HG03159 (cell line): ENCODE measurements at regions not wholly inside any gene's neighbourhood (a gene's known extent, or its start where the extent isn't known, plus 50 kb on each side); places are given as distances from the start of the nearest gene placed in this dataset.

Source experiments
- ATAC-seq: cut with Tn5 transposase; IDR thresholded peaks from one replicate; pipeline ENCODE4 v1.9.1; 2021; ENCODE audit warnings: mild to moderate bottlenecking, moderate library complexity; ENCODE audit not compliant: unreplicated experiment

DNA sequence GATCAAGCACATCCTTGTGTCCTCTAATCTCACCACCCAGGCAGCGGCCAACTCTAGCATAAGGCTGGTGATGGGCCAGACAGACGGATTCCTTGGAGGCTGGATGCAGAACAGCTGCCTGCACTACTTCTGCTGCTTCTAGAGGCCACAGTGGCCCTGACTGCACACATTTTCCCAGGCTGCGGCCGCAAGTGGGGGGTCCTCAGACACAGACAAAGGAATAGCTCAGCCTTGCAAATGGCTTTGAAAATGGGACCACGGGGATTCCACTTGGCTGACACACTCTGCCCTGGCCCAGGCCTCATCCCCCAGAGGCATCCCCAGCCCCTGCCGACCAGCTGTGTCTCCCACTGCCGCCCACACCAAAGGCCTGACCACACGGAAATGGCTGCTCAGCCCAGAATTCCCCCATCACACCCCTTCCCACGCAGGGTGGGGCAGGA, 540.8 kb downstream of the BNC2 start:
- no peak for ATAC-seq

DNA sequence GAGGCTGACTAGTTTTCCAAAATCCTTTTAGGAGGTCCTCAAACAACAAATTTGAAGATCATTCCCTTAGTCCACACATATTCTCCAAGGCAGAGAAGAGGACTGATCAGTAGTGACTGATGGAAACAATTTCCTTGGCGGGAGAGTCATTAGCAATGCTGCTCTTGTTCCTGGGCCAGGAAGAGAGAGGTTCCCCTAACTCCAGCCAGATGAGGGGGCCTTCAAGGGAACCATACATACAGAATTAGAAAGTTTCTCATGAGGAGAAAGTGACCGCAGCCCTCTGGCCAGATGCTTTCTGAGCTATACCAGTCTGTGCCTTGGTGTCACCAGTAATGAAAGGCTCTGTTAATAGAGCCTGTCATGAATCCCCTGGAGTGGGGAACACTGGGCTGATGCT, 539.4 kb downstream of the BNC2 start:
- no peak for ATAC-seq

DNA sequence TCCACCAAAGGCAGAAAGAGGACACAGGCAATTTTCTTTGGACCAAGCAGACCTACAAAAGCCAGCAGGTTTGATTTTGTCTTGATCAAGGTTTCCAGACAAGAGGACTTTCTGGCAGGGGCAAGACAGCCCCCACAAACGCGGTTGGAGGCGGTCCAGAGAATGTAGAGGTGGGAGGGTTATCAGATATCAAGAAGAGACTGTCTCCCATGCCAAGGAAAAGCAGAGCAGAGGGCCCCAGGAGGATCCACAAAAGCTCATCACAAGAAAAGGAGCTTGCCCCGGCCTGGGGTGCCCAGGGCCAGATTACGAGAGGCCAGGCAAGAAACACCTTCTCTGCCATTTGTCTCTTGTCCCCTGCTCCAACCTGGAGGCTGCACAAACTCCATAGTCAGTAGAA, 538.9 kb downstream of the BNC2 start:
- no peak for ATAC-seq

DNA sequence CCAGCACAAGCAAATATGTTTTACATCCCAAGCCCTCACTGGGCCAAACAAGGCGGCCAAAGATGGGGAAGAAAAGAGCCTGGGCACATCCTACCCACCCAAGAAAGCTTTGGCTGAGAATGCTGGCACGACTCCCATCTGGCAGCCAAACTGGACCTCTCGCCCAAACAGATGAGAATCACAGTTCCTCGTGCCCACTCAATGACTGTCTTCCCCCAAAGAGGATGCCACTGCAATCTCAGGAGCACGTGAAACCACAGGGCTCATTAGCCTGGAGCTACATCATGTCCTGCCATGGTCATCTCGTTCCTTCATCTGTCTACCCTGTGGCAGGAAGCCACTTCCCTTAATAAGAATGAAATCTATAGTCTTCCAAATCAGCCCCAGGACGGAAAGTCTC, 536.8 kb downstream of the BNC2 start:
- no peak for ATAC-seq

DNA sequence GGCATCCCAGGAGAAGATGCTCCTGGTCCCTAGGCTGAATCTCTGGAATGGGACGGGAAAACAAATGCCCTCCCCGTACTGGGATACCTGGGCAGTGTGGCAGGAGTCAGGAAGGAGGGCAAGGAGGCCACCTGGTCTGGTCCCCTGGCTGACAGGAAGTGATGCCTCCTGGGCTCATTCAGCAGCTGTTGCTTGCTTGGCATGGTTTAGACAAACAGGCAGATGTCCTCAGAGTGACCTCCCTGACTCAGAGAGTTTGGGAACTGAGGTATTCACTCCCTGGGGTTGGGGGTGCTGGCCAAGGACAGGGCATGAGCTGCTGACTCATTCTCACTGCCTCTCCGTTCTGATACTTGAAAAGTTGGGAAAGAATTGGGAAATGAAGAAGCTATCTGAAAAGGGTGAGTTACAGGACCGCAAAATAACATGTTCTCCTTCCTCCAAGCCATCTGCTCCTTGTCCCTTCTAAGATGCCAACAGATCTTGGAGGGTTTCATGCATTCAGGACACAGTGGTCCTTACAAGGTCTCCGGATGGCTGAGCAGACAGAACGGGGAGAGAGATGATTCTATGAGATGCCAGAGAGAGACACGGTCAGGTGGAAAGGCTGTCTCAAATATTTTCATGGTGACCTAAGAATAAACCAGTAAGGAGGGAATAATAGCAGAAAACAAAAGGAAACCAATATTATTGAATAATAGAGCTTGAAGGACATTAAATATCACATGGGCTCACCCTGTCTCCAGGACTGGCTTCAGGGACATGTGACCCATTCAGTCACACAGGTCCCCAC, 534.5 kb downstream of the BNC2 start:
- no peak for ATAC-seq

DNA sequence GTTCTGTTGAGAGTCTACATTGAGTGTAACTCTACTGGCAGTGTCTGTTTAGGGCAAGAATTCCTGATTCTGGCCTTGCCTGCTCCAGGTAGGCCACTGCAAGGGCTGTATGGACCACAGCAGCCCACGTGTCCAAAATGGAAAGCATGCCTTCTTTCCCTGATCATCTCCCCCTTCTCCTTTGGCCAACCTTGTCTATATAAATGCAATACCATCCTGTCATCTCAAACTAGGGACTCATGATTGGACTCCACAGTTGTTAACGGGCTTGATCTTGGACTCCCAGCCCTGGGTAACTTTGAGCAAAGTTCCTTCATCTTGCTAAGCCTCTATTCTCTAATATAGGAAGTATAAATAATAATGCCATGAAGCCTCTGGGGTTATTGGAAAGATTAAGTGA, 533.6 kb downstream of the BNC2 start:
- no peak for ATAC-seq

DNA sequence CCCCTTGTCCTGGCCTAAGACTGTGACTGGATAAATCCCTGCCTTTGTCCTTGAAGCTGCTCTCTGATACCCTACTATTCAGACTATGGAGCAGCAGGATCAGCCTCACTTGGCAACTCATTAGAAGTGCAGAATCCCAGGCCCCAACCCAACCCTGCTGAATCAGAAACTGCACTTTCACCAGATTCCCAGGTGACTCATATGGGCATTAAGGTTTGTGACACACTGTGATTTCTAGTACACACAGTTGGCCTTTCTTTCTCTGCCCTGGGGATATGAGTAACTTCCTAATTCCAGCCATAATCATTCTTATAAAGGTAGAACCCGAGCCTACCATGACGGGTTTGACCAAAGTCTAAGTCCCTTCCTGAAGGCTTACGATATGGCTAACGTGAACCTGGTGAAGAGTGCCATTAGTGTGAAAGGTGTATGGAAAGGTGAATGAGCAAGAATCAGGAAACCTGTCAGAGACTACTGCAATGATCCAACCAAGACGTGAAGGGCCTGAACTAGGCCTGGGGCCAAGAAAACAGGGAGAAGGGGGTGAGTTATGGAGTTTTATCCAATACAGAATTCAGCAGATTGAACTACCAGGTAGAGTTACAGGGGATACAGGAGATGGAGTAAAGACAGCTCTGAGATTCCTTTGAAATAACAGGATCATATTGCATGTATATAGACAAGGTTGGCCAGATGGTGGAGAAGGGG, 533.0 kb downstream of the BNC2 start:
- no peak for ATAC-seq

DNA sequence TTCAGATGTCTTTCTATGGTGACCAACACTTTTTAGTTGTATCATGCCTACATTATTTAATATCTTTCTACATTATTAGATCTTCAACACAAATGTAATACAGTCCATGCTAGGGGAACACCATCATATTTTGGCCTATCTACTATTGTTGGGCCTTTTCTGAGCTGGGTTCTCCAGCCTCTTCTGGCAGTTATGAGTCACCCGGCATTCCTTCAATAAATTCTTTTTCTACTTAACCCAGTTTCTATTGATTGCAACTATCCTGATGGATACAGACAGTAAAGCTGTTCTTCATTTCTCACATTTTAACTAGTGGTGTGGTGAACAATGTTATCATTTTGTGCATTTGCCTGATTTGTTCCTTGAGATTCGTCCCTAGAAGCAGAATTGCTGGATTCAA, 529.3 kb downstream of the BNC2 start:
- ATAC-seq: no peak

DNA sequence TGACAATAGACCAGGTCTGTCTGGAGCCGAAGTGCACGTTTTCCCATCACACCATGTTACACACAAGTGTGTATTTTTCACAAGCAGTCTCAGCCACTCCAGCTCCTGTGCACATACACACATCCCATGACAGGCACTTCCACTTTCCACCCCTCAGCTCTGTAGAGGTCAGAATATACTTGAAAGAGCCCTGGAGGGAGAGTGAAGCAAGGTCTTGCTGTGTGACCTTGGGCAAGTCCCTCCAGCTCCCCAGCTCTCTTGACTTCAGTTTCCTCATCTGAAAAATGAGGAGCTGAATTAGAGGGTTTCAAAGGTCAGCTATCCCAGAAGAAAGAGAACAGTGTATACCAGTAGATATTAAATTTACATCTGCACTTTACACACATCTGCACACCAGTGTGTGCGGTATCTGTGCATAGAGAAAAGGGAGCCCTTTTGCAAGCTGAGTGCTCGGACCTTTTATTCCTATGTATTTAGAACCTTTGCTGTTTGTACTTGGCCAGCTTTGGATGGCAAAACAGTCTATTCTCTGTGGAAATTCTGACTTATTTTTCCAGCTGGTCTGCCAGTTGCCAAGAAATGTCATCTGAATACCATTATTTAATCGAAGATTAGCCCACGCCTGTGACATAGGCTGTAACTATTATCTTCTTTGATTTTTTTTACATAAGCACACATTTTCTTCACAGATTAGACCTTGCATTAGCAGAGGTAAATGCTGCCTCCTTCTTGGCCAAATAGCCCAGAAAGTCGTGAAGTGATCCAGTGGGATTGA, 528.0 kb downstream of the BNC2 start:
- no peak for ATAC-seq

DNA sequence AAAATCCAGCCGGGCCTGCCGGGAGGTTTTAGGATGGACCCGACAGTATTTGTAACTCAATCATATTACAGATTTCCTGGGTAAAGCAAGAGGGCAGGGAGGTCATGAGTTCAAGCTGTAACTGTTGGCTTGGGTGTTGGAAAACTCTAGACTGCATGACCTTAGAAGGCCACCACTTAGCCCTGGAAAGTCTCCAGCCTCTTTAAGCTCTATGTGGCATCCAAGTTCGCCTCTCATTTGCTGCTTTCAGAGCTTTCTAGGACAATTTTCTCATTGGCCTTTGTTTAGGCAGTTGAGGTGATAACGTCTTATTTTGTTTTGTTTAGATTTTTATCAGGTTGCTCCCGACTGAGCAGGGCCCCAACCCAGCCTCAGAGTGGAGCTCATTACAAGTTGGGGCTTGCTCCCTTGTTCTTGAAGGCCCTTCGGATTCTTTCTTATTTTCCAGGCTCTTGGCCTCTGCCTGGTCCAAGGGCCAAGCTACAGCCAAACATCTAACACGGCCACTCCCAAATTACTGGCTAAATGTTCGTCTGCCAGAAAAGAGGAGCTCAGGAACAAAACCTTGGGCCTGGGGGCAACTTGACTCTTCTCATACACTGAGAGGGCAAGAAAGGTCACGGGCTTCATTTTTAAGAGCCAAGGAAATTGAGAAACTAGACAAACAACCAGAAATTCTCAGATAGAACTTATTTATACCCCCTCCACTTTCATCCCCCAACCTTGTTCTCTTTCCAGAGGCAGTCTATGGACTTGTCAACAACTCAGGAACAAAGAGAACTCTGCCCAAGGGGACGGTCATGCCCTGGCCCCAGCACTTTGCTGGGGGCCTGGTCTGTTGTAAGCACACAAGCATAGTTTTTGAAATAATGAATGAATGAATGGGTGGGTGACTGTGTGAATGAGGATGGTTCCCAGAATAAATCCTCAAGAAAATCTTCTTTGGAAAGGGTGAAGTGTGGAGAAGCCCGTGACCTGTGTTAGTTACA, 526.9 kb downstream of the BNC2 start:
- no peak for ATAC-seq

DNA sequence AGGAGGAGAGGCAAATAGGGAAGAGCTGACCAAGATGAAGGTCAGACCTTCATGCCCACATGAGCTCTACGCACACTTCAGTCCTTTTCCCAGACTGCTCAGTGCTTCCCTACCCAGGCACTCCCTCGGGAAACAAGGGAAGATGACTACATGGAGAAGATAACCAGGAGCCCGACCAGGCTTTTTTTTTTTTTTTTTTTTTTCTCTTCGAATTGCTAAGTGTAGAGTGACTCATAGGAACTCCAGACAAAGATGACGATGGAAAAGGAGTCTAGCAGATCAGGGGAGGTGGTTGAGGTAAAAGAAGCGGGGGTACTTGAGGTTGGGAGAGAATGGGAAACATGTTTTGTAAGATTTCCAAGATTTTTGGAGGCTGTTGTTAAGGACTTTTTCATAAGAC, 526.1 kb downstream of the BNC2 start:
- ATAC-seq: no peak

DNA sequence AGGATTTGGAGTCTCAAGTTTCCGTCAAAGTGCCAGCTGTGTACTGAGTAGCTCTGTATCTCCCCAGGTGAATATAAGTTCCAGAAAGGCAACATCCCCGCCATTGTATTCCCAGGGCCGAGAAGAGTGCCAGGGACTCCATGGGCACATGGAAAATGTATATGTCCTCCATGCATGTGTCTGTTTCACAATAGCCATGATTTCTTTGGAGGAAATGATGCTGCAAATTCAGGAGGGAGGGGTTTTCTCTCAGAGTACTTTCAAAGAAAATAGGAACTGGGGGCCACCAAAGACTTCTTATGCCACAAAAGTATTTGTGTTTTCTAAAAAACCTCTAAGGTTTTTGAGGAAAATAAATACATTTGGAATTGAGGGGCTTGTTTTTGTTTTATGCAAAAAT, 524.6 kb downstream of the BNC2 start:
- no peak for ATAC-seq

DNA sequence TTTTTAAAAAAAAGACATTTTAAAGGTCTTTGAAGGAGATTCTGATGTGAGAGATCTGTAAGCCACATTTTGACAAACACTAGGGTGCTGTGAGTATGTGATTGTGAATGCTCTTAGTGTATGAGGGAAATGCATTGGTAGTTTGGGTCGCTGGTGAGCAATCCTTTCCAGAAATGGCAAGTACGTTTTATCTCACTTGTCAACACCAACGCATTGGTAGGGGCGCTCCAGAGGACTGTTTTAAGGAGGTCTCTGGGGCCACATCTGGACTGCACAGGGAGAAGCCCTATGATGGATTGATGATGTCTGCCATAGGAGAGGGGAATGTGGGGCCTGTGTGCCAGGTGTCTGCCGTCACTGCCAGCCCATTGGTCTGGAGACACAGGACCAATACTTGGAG, 522.6 kb downstream of the BNC2 start:
- ATAC-seq: no peak

DNA sequence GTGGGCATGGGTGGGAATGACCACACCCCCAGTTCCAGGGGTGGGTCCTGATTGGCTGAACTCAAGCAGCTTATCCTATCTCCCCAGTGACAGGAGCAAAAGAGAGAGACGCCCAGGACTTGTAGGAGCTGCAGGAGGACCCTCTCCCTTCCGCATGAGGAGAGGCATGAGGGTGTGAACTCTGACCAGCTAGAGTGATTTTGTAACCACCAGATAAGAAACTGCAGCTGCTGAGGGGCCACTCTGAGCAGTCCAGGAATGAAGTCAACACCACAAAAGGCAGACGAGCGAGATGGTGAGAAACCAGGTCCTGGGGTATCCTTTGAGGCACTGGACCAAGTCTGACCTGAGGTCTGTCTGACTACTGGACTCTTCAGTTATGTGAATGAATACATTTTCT, 521.9 kb downstream of the BNC2 start:
- no peak for ATAC-seq

DNA sequence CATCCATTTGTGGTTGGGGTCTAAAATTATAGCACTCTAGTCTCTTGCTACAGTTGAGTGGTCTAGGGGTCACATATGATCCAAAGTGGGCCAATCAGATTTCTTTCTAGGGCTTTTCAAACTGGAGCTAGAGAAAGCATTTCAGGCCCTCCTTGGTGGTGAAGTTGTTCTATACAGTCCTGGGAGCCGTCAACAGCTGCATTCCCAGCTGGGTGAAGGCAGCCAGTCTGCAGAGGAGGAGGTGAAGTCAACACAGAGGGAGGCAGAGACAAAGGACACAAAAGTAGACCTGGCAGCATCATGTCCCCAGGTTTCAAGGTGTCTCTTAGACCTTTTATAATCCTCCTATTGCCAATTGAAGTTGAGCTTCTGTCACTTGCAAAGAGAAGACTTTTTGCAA, 518.2 kb downstream of the BNC2 start:
- ATAC-seq: no peak

DNA sequence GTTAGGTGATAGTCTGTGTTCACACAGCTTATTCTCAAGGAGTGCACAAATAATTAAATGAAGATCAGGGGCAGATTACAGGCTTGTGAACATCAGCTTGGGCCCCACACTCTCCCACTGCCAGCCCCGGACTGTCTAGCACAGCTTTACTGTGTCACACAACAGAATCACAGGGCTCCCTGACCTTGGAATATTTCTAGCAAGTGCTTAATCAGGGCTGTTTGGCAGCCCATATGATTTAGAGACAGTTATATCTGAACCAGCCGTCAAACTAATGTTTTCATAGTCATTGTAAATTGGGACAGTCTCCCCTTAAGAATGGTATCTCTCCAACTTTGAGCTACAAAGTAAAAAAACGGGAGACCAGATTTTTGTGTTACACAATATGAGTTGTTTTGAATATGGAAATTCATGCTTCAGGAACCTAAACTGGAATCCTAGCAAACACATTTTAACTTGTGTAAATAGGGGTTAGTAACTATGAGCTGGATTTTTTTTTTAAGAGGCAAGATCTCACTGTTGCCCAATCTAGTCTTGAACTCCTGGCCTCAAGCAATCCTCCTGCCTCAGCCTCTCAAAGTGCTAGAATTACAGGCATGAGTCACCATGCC, 517.6 kb downstream of the BNC2 start:
- ATAC-seq: no peak

DNA sequence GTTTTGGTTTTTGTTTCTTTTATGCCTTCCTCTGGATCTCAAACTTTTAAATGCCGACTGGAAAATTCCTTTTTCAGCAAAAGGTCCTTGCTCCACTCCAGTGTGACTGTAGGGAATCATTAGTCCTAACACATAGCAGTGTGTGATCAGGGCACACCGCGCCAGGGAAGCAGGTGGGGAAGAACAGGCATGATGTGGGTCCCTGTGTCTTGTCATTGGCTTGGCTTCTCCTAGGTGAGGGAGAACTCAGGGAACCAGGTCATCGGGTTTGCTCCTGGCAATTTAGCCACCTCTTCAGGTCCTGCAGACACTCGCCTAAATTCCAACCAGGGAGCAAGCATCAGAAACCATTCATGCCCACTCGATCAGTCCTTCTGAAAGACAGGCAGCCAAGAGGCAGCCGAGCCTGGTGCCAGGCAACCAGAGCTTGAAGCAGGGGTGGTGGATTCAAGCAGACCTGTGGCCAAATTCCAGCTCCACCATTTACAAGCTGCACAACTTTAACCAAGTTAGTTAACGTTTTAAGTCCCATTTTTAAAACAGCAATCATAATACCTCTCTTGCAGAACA, 514.2 kb downstream of the BNC2 start:
- no peak for ATAC-seq

DNA sequence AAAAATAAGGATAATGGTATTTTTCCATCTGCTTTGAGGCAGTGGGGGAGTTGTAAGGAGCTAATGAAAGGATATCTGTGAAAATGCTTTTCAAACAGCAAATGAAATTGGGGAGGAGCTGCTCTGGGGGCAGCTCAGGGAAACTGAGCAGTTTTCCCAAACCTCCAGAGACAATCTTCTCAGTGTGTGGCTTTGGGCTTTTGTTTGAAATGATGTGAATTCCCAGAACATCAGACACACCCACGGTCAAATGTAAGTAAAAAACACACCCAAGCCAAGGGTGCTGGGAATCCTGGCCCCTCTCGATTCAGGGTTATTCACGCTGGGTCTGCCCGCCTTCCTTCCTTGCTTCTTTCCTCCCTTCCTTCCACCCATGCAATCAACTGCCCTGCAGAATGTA, 512.6 kb downstream of the BNC2 start:
- ATAC-seq: no peak

DNA sequence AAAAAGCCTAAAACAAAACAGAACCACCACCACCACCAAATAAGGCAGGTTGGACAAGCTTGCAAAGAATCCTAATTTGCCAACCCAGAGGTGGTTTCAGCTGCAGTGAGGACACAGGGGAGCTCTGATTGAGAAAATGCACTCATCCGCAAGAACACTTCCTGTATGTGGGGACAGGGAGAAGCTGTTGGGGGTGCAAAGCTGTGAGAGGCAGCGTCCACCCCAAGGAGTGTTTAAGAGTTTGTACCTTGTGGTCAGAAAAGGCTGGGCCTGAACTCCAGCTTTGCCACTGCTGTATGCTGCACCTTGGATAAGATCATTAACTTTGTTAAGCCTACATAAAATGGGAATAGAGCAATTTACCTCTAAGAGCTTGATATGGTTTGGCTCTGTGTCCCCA, 511.7 kb downstream of the BNC2 start:
- ATAC-seq: no peak
